ENCODE measurements at regions not wholly inside any gene's neighbourhood (a gene's known extent, or its start where the extent isn't known, plus 50 kb on each side); places are given as distances from the start of the nearest gene placed in this dataset.
"Not testable (repeated sequence)": the region's sequence is repeated elsewhere in the genome, so short reads cannot be mapped to it uniquely, and the experiment has no call there.

GRCh38 chr7:11281953-11282352 lies 308.3 kb downstream of the PHF14 start:
- H3K79me2 ChIP-seq (ENCODE audit: control insufficient read depth, insufficient read depth, low read length) = no peaks in the 10 kb centered on the region
- H3K4me3 ChIP-seq (replicated peaks in 1 of 4; ENCODE audit: control extremely low read depth in 1 of 4, insufficient read depth in 1 of 4, low read depth in 3 of 4, low read length in 4 of 4) = no peak overlapping the region
- H3K9ac ChIP-seq (ENCODE audit: insufficient read depth, low read length) = no peak overlapping the region
- no peak overlapping the region for H3K27ac ChIP-seq (ENCODE audit: insufficient read depth, low read length)
- no peak overlapping the region for H3K4me2 ChIP-seq (ENCODE audit: extremely low read depth, insufficient read depth, low read length)
- no peaks in the 10 kb centered on the region for H3K9me3 ChIP-seq (ENCODE audit: control insufficient read depth, insufficient read depth, low read depth, low read length)
- no peaks in the 10 kb centered on the region for H3K4me1 ChIP-seq (ENCODE audit: control insufficient read depth, extremely low read depth, insufficient read depth, low read length)
- no peak overlapping the region for H2AFZ ChIP-seq (ENCODE audit: low read length)
- no peaks in the 10 kb centered on the region for H3K36me3 ChIP-seq (ENCODE audit: control insufficient read depth, insufficient read depth, low read length)
- no peaks in the 10 kb centered on the region for H3K27me3 ChIP-seq (ENCODE audit: control insufficient read depth, insufficient read depth, low read length)
- DNase-seq (ENCODE audit: low read depth in 2 of 2) = no peak
- no peaks in the 10 kb centered on the region for H4K20me1 ChIP-seq (ENCODE audit: control insufficient read depth, extremely low read depth, insufficient read depth, low read length)
- TF ChIP-seq EZH2 (IDR thresholded peaks at IDR 0.05; ENCODE audit: low read length, missing control alignments) = no peak
- TF ChIP-seq CTCF (conservative IDR thresholded peaks at IDR 0.05 in 1 of 2, IDR thresholded peaks at IDR 0.05 in 1 of 2; ENCODE audit: low read depth in 1 of 2, low read length in 2 of 2) = no peak

GRCh38 chr7:11283584-11283983 lies 309.9 kb downstream of the PHF14 start:
- H3K79me2 ChIP-seq (ENCODE audit: control insufficient read depth, insufficient read depth, low read length); H3K9me3 ChIP-seq (ENCODE audit: control insufficient read depth, insufficient read depth, low read depth, low read length); H3K4me3 ChIP-seq (replicated peaks in 1 of 4; ENCODE audit: control extremely low read depth in 1 of 4, insufficient read depth in 1 of 4, low read depth in 3 of 4, low read length in 4 of 4); H3K9ac ChIP-seq (ENCODE audit: insufficient read depth, low read length); H3K27ac ChIP-seq (ENCODE audit: insufficient read depth, low read length); H4K20me1 ChIP-seq (ENCODE audit: control insufficient read depth, extremely low read depth, insufficient read depth, low read length); H3K27me3 ChIP-seq (ENCODE audit: control insufficient read depth, insufficient read depth, low read length); H3K4me2 ChIP-seq (ENCODE audit: extremely low read depth, insufficient read depth, low read length); H3K36me3 ChIP-seq (ENCODE audit: control insufficient read depth, insufficient read depth, low read length); H3K4me1 ChIP-seq (ENCODE audit: control insufficient read depth, extremely low read depth, insufficient read depth, low read length); DNase-seq (ENCODE audit: low read depth in 2 of 2); H2AFZ ChIP-seq (ENCODE audit: low read length): not testable (repeated sequence)

- no peak overlapping the region for H3K9ac ChIP-seq (ENCODE audit: insufficient read depth, low read length)
- no peaks in the 10 kb centered on the region for H4K20me1 ChIP-seq (ENCODE audit: control insufficient read depth, extremely low read depth, insufficient read depth, low read length)
- no peak for TF ChIP-seq CTCF (conservative IDR thresholded peaks at IDR 0.05 in 1 of 2, IDR thresholded peaks at IDR 0.05 in 1 of 2; ENCODE audit: low read depth in 1 of 2, low read length in 2 of 2)
- TF ChIP-seq EZH2 (IDR thresholded peaks at IDR 0.05; ENCODE audit: low read length, missing control alignments) = no peak
Observed at GRCh38 chr7:11290863-11291262, 317.2 kb downstream of the PHF14 start.

More at GRCh38 chr7:11290863-11291262, 317.2 kb downstream of the PHF14 start:
- no peak overlapping the region for H3K27ac ChIP-seq (ENCODE audit: insufficient read depth, low read length)
- H3K79me2 ChIP-seq (ENCODE audit: control insufficient read depth, insufficient read depth, low read length) = no peaks in the 10 kb centered on the region
- no peaks in the 10 kb centered on the region for H3K27me3 ChIP-seq (ENCODE audit: control insufficient read depth, insufficient read depth, low read length)
- H3K4me1 ChIP-seq (ENCODE audit: control insufficient read depth, extremely low read depth, insufficient read depth, low read length) = no peaks in the 10 kb centered on the region
- H2AFZ ChIP-seq (ENCODE audit: low read length) = no peak overlapping the region
- no peaks in the 10 kb centered on the region for H3K36me3 ChIP-seq (ENCODE audit: control insufficient read depth, insufficient read depth, low read length)
- no peaks in the 10 kb centered on the region for H3K9me3 ChIP-seq (ENCODE audit: control insufficient read depth, insufficient read depth, low read depth, low read length)
- no peak overlapping the region for H3K4me2 ChIP-seq (ENCODE audit: extremely low read depth, insufficient read depth, low read length)
- no peak for DNase-seq (ENCODE audit: low read depth in 2 of 2)
- H3K4me3 ChIP-seq (replicated peaks in 1 of 4; ENCODE audit: control extremely low read depth in 1 of 4, insufficient read depth in 1 of 4, low read depth in 3 of 4, low read length in 4 of 4) = no peak overlapping the region

Data from fibroblast of lung (primary cell).